ENCODE measurements at regions not wholly inside any gene's neighbourhood (a gene's known extent, or its start where the extent isn't known, plus 50 kb on each side); places are given as distances from the start of the nearest gene placed in this dataset.

DNA sequence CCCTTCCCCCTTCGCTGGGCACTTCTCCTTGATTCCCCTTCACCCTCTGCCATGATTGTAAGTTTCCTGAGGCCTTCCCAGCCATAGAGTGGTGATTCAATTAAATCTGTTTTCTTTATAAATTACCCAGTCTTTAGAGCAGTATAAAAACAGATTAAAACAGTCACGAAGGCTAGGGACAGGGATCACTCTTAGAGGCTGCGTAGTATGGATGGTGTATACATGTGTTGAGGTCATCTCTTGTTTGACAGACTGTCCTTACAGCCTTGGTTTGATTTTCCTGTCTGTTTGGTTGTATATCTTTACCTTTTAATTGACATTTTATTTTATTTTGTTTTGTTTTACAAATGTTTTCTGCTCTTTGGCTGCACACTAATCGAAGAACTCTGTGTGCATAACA, 1155.7 kb upstream of the CDH18 start:
- no peak for DNase-seq
- intact Hi-C loops (cut with DNase I) = no loop called here

DNA sequence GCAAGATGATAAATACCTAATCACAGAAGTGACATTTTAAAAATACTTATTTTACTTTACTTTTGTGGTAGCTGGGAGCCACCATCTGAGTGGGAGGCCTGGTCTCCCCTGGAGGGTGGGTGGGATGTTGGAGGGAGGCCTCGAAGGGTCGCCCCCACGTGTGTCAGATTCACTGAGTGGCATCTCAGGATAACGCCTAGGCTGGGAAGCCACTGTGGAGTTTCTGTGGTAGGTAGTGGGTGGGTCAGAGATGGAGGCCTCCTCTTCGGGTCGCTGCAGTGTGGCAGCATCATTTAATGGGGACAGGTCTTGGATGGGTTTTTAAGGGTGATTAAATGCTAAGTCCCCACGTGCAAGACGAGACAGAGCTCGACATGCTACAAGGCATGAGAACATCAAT, 1154.8 kb upstream of the CDH18 start:
- intact Hi-C loops (cut with DNase I) = no loop called here
- DNase-seq = no peak

DNA sequence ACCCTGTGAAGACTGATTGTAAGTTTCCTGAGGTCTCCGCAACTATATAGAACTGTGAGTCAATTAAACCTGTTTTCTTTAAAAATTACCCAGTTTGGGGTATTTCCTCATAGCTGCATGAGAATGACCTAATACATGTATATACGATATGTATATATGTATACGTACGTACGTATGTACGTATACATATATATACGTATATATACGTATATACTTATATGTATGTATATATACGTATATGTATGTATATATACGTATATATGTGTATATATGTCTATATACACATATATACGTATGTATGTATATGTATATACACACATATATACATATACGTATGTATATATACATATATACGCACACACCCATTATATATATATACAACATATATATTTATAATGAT, 1153.0 kb upstream of the CDH18 start:
- intact Hi-C loops (cut with DNase I) = no loop called here
- no peak for DNase-seq

DNA sequence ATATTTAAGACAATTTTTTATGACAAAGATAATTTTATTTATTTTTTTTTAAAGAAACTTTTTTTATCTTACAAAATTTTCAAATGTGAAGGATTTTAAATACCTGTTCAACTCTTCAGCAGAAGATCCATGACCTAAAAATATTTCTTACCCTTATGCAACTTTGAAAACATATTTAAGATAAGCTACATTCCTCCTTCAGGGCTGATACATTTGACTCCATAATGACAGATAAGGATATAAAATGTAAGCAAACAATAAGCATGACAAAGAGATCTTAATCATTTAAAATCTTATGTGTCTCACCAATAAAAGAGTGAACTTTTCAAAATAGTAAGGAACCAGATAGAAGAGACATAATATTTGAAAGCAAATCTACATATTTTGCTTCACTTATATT, 1138.2 kb upstream of the CDH18 start:
- intact Hi-C loops (cut with DNase I) = no loop called here
- DNase-seq = no peak

DNA sequence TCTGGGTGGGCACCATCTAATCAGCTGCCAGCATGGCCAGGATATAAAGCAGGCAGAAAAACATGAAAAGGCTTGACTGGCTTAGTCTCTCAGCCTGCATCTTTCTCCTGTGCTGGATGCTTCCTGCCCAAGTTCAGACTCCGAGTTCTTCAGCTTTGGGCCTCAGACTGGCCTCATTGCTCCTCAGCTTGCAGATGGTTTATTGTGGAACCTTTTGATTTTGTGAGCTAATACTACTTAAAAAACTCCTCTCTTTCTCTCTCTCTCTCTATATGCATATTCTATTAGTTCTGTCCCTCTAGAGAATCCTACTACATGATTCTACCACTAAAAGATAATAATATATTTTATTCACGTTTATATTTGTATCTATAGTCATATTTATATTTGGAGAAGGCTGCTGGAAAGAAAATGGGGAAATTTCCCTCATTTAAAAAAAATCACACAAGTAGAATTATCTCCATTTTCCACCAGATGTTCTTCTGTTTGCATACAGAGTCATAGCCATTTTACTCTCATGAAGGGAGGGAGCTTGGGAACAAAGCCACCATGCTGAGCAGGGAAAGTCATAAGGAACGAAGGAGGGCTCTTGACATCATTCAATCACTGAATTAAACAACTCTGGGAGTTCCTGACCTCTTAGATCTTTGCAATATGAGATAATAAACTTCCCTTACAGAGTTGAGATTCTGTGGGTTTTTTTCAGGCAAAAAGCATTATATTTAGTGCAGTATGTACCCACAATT, 1137.4 kb upstream of the CDH18 start:
- intact Hi-C loops (cut with DNase I) = no loop called here
- no peak for DNase-seq

DNA sequence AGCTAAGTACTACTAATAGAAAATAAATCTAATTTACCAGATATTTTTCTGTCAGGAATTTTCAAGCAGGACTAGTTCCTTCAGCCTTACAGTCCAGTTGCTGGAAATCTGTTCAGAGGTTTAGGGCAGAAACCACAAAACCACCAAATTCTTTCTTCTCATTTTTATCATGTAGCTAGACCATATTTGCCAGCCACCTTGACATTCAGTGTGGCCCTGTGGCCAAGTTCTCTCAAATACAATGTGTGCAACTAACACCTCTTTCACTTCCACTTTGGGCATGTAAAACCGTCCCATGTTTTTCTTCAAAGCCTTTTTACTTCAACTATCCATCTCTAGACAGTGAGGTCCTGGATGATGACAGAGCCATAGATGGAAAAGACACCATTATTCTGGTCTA, 1133.2 kb upstream of the CDH18 start:
- intact Hi-C loops (cut with DNase I) = no loop called here
- no peak for DNase-seq

DNA sequence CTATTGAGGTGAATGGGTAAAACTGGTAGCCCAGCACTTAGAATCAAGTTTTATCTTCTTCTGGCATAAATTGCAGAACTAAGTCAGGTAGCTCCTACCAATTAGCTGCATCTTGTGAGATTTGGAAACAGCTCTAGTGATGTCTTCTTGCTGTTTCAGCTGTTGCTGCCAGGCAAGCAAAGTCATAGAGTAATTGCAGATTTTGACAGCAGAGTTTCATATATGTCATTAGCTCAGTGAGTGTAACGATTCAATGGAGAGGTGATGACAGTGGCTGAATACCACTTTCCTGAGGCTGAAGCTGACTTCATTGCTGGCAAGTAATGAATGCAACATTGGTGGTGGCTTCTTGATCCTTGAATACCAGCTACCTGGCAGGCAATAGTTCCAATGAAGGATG, 1109.7 kb upstream of the CDH18 start:
- no peak for DNase-seq
- intact Hi-C loops (cut with DNase I) = no loop called here

DNA sequence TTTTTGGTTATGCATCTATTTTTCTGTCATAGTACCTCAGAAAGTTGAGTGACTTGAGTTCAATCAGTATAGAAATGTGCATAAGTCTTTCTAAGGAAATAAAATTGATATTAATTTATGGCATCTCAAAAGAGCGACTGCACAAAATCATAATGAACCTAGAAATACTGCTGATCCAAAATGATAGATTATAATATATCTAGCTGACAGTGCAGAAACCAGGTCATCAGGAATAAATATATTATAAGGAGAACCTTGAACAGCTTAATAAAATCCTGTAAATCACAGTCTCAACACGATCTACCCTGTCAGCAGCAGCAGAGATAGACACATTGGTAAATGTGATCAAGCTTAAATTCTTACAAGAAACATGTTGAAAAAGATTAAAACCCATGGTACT, 1106.6 kb upstream of the CDH18 start:
- intact Hi-C loops (cut with DNase I) = no loop called here
- DNase-seq = no peak

DNA sequence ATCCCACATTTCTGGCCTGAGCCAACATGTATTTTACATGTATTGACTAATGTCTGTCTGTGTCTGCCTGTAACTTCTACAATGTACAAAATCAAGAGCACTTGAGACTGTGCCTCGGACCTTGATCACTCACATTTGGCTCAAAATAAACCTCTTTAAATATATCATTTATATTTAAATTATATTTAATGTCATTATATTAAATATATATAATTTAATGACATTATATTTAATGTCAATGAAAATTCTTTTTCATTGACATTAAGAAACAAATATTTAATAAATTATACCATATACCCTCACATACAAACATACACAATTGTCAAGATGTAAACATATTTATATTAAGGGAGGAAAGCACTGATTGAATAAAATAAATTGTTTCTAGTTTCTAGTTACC, 1099.8 kb upstream of the CDH18 start:
- intact Hi-C loops (cut with DNase I) = no loop called here
- no peak for DNase-seq

DNA sequence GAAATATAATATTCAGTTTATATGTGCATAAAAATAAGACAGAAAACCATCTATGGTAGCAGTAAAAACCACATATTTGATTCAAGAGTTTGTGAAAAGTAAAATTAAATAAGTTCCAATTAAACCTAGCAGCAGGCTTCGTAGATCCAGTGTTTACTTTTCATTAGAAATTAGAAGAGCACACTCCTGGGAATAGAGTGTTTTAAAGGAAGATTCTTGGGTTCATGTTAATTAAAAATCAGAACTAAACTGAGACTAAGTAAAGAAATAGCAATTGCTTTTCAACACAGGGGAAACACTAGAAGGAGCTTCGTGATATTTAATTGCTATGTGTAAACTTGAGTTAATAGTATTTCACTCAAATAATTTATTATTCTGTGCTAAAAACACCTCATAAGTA, 1097.8 kb upstream of the CDH18 start:
- DNase-seq = no peak
- intact Hi-C loops (cut with DNase I) = no loop called here

DNA sequence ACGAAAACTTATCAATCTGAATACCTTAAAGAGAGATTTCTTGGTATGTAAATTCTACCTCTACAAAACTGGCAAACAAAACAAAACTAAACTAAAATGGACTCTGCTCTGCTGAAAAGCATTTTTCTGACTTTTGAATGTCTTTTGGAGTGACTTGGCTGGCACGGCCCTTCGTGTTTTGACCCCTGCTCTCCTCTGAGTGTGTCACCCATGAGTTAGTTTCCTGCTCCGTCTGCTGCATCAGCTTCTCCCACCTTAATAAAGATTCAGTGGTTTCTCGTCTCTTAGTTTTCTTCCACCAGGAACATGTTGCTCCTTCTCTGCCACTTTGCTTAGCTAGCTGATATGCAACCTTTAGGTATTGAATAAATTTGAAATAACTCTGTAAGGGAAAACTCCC, 1084.0 kb upstream of the CDH18 start:
- intact Hi-C loops (cut with DNase I) = no loop called here
- DNase-seq = no peak

DNA sequence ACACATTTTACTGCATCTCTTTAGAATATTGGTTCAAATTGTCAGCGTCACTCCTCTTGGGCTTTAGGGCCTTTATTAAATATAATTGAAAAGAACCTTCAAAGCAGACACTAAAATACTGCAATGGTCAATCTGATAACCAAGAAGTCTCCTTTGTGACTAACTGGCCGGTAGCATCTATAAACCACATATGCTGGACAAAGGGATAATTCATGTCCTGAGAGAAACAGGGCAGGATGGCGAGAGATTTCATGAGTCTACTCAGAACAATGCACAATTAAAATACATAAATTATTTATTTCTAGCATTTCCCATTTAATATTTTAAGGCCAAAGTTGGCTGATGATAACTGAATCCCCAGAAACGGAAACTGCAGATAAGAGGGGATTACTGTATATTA, 1083.4 kb upstream of the CDH18 start:
- intact Hi-C loops (cut with DNase I) = no loop called here
- no peak for DNase-seq

DNA sequence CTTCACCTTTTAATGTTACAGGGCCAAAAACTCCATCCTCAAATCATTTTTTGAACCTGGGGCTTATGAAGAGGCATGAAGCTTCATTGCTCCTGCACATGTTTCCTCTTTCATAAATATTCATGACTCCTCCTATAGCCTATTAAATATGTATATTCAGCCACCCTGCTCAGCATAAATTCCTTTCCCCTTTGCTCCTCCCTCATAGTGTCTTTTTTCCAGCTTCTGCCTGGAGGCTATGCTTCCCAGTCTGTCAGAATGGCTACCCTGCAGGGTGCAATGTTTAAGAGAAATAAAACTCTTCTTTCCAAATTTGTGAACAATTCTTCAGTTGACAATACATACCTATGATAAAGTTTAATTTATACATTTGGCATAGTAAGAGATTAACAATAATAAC, 1082.9 kb upstream of the CDH18 start:
- intact Hi-C loops (cut with DNase I) = no loop called here
- no peak for DNase-seq

DNA sequence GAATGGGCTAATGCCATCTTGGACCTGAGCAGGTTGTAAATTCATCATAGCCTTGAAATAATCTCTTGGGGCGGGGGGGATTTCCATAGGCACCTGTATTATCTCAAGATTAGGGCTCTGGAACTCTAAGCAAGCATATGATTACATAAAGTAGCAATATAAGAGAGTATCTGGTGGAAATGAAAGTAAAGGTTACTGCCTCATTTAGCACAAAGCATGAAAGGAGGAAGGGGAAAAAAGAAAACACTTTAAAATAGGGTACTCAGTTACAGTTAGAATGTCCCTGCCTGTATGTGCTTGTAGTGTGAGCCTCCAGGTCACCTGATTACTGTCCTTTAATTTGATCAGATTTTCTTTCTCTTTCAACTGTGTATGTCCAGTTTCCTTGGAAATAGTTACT, 1079.7 kb upstream of the CDH18 start:
- intact Hi-C loops (cut with DNase I) = no loop called here

DNA sequence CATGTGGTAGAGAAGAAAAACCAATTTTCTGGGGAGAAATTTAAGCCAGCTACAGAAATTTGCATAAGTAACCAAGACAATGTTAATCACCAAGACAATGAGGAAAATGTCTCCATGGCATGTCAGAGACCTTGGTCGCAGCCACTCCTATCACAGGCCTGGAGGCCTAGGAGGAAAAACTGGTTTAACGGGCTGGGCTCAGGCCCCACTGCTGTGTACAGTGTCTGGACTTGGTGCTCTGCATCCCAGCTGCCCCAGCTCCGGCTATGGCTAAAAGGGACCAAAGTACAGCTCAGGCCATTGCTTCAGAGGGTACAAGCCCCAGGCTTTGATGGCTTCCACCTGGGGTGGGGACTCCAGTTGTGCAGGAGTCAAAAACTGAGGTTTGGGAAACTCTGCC, 1075.1 kb upstream of the CDH18 start:
- DNase-seq = no peak
- intact Hi-C loops (cut with DNase I) = no loop called here

More for the DNA sequence above, 1079.7 kb upstream of the CDH18 start:
- DNase-seq = no peak

DNA sequence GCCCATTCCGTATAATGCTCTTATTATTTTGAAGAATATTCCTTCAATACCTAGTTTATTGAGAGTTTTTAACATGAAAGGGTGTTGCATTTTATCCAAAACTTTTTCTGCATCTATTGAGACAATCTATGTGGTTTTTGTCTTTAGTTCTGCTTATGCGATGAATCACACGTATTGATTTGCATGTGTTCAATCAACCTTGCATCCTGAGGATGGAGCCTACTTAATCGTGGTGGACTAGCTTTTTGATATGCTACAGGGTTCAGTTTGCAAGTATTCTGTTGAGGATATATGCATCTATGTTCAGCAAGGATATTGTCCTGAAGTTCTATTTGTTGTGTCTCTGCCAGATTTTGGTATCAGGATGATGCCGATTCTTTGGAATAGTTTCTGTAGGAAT, 1070.3 kb upstream of the CDH18 start:
- intact Hi-C loops (cut with DNase I) = no loop called here
- no peak for DNase-seq

DNA sequence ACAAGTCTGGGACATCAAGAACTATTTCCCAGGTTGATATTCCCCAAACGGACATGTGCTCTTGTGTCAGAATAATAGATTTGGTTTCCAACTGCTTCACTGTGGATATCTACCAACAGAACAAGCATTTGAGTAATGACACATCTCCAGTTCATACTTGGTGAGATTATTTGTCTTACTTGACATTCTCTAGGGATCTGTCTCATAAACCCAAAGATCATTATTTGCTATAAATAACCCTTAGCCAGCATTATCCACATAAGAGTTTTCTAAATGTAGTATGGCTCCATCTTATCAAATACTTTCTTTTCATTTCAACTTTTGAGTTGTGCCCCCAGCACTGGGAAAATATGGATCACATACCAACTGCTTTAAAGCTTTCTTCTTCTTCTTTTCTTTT, 1063.9 kb upstream of the CDH18 start:
- intact Hi-C loops (cut with DNase I) = no loop called here
- DNase-seq = no peak

DNA sequence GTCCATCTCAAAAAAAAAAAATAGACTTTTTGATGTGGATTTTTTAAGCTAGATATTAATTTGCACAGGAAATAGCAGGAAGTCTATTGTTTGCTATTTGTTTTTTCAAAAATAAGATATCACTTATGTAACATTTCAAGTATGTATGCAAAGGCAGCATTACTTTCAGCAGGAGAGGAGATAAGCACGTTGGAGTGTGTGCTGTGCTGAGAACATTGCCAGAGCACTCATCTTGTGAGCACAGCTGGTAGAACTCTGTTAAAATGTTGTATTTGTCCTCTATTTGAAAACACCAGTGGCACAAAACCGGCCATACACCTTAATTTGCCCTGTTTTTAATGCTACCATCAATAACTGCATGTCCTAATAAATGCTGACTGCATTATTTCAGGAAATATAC, 1061.9 kb upstream of the CDH18 start:
- intact Hi-C loops (cut with DNase I) = no loop called here
- no peak for DNase-seq

DNA sequence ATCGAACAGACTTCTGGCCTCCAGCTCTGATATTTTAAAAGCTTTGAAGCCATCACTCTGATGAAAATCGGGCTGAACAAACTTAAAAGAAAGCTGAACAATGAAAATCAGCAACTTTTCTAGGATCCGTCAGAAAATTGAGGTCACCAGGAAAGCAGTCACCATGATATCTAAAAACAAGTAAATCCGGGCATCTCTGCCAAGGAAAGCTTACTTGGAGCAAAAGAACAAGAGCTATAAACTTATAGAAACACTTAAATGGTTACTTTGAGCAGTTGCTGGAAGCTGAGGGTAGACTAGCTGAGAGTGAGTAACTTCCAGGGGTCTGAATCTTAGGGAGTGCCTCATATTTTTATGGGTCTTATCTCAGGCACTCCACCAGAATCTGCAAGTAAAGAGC, 1043.0 kb upstream of the CDH18 start:
- intact Hi-C loops (cut with DNase I) = no loop called here
- DNase-seq = no peak

DNA sequence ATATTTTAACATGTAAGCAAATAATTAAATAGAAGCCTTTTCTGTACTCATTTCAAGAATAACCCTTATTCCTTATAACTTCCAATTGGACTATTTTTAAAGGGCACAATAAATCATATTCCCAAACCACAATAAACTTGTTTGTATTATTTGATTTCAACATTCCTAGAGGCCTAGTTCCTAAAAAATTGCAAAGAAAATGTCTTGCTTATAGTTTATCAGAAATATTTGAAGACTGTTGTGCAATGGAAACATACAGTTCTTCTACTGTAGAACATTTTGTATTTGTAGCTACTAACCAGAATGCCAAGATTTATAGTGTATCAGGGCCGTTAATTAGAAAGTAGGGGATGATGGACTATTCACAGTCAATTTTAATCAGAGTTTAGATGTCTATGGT, 1037.0 kb upstream of the CDH18 start:
- intact Hi-C loops (cut with DNase I) = no loop called here
- DNase-seq = no peak

DNA sequence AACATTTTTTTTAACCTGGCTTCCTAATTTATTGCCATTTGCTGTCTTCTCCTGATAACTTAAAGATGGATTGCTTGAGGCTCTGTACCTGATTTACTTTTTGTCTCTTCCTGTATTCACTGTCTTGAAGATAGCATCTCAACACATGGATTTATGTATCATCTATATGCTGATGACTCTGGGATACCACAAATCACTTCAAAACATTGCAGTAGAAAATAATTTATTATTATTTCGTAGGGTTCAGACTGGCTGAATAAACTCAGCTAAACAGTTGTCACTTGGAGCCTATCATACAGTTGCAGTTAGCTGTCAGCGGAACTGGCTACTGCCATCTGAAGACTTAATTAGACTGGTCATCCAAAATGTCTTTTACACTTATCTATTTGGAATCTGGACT, 1025.2 kb upstream of the CDH18 start:
- intact Hi-C loops (cut with DNase I) = no loop called here

DNA sequence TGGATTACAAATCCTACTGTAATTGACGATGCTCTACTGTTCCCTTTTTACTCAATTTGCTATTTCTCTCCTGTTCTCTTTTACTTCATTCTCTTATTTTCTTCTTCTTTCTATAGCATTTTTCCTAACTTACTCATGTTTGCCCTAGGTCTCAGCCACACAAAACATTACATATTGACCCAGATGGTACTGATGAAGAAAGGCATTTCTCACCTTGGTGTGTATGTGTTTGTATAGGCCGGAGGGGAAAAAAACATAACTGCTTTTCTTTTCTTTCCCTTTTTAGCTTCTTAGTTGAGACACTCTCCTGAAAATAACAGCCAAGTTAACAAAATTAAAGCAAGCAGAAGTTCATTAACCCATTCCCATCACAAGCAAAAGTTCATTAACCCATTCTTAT, 1019.8 kb upstream of the CDH18 start:
- no peak for DNase-seq
- intact Hi-C loops (cut with DNase I) = no loop called here

More for the DNA sequence above, 1025.2 kb upstream of the CDH18 start:
- no peak for DNase-seq
